22Rv1 (cell line): ENCODE measurements at regions not wholly inside any gene's neighbourhood (a gene's known extent, or its start where the extent isn't known, plus 50 kb on each side); places are given as distances from the start of the nearest gene placed in this dataset.

Experiments
- H3K27ac ChIP-seq: fragments of 450-650 bp; 2 replicates; pipeline ENCODE4 v1.5.1; 2017
- ZFX ChIP-seq: fragments of 450-650 bp; IDR thresholded peaks from 2 replicates; pipeline ENCODE4 v1.6.1; 2017; ENCODE audit warnings: antibody characterized with exemption, borderline replicate concordance
- TF ChIP-seq, protein P1 (sequence below): fragments of 450-650 bp; IDR thresholded peaks from 2 replicates; pipeline ENCODE4 v1.5.1; 2017; ENCODE audit warnings: mild to moderate bottlenecking

DNA sequence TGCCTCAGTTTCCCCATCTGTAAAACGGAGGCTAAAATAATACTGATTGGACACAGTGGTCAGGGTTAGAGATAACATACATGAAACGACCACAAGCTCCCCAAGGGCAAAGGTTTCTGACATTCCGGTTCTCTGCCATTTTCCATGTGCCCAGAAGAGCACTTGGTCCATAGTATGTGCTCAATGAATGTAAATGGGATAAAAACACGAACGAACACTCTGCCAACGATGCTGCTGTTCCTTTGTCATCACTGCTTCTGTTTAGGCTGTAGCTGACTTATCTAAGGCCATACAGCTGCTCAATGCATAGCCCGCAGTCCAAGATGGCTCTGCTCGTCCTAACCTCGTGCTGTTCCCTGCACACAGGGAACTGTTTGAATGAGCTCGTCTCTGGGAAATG, 102.0 kb downstream of the RMI2 start:
- H3K27ac ChIP-seq = no peak overlapping the region
- TF ChIP-seq ZFX = no peak
- TF ChIP-seq, protein P1, sequence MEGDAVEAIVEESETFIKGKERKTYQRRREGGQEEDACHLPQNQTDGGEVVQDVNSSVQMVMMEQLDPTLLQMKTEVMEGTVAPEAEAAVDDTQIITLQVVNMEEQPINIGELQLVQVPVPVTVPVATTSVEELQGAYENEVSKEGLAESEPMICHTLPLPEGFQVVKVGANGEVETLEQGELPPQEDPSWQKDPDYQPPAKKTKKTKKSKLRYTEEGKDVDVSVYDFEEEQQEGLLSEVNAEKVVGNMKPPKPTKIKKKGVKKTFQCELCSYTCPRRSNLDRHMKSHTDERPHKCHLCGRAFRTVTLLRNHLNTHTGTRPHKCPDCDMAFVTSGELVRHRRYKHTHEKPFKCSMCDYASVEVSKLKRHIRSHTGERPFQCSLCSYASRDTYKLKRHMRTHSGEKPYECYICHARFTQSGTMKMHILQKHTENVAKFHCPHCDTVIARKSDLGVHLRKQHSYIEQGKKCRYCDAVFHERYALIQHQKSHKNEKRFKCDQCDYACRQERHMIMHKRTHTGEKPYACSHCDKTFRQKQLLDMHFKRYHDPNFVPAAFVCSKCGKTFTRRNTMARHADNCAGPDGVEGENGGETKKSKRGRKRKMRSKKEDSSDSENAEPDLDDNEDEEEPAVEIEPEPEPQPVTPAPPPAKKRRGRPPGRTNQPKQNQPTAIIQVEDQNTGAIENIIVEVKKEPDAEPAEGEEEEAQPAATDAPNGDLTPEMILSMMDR = no peak

DNA sequence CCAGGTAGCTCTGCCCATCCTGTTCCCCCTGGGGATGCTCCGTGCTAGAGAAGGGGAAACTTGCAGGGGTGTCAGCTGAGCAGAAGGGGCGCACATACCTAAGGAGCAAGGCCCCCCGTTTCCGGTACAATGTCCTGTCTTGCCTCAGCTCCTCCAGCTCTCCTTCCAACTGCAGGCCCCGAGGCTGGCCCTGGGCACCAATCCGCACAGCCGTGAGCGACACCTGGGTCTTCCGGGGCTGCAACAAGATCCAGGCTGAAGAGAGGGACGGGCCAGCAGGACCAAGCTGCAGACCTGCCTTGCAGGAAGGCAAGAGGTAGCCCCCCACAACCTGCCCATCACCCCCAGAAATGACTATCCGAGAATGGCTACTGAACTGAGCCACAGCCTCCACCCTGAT, 102.6 kb downstream of the RMI2 start:
- TF ChIP-seq ZFX = no peak
- TF ChIP-seq, protein P1 = no peak

DNA sequence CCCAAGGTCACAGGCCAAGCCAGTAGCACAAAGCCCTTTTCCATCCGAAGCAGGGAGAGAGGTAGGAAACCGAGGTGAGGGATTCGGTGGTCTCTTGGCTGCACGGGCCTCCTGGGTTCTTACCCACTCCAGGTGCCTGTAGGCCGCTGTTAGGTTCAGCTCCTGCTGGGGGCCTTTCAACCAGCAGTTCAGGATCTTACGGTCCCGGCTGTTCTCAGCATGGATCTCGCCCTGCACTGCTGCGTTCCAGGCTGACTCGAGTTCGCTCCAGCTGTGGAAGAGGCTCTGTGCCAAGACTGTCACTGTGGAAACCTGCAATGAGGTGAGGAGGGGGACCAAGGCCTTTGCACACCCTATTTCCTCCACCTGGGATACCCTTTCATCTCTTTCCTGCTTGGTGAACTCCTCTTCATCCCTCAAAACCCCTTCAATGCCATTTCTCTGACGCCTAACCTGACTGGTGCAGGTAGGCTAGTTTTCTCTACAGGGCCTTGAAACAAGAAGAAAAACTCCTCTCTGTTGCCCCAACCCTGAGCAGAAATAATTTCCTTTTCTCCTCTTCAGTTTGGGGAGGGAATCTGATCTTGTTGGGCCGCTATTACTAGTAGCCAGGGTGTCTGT, 103.6 kb downstream of the RMI2 start:
- no peak overlapping the region for H3K27ac ChIP-seq

More for the DNA sequence above, 102.6 kb downstream of the RMI2 start:
- no peak overlapping the region for H3K27ac ChIP-seq

DNA sequence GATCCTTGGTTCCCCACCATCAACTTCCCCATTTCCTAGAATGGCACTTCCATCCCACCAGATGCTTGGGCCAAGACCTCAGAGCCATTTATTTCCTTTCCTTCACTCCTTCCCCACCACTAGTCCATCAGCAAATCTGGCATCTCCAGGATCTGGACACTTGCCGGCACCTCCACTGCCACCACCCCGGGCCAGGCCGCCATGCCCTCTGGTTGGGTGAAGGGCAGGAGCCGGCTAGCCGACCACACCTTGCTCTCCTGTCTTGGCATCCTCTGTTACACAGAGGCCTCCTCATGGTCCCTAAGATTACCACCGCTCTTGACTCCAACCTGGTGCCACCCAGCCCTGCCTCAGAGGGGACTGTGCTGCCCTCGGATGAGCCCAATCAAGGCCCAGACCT, 104.5 kb downstream of the RMI2 start:
- no peak for TF ChIP-seq ZFX
- TF ChIP-seq, protein P1 = no peak
- no peak overlapping the region for H3K27ac ChIP-seq

More for the DNA sequence above, 103.6 kb downstream of the RMI2 start:
- no peak for TF ChIP-seq ZFX
- TF ChIP-seq, protein P1 = no peak

DNA sequence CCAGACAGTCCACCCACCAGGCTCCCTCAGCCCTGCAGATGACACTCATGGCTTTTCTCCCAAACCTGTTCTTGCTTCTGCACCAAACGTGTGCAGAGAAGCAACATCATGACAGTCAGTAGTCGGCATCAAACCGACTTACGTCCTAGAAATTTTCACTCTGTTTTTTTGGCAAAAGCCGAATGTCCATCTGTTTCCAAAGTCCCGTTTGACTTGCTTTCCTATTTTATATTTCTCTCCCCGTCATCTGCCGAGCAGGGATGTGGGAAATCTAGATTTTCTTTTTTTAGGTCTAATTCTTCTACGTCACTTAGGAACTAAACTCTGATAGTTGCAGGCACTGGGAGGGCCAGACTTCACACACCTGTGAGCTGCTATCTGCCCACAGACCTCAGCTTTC, 104.9 kb downstream of the RMI2 start:
- no peak overlapping the region for H3K27ac ChIP-seq
- TF ChIP-seq ZFX = no peak

DNA sequence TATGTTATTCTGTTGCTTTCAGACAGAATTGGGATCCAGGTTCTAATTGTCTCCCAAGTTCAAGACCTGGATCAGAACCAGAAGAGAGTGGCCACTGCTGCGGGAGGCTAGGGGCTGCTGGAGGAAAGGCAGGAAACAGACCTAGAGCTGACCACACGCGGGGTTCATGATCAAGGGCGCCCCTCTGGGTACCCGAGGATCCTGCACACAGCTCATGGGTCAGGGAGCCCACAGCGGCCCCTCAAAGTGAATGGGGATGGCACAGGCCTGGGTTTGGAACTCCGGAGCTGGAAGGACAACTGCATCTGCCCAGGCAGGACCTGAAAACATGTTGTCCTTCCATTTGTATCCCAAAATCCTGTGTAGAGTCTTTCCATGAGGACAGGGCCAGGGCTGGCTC, 107.0 kb downstream of the RMI2 start:
- TF ChIP-seq, protein P1 = no peak
- no peak for TF ChIP-seq ZFX
- no peak overlapping the region for H3K27ac ChIP-seq

DNA sequence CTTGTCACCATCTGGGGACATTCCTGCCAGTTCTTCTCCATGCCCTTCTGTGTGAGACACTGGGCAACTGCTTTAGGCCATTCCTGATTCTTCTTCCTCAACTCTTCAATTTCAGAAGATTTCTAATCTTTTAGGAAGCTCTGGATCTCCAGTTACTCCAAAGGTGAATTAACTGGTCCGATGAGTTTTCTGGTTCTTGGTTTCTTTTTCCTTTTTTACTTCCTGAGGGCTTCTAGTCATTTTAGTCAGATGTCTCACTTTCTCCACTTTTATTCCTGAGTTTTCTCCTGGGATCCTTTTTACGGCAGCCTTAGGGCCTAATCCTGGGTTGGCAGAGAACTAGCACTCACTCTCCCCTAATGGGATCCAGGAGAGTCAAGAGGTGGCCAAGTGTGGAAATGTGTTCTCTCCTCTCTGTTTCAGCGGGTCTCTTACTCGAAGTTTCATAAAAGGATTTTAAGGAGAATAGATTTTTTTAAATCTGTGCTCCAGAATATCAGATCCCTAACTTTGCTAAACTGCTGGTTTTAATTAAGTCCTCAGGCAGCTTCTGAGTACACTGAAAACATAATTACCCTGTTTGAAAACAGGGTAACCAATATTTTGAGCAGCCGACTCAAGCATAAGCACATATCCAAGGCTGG, 107.6 kb downstream of the RMI2 start:
- H3K27ac ChIP-seq = no peak overlapping the region
- TF ChIP-seq, protein P1 = no peak
- TF ChIP-seq ZFX = no peak
